Omental fat pad (tissue), 3 donors: ENCODE measurements at regions not wholly inside any gene's neighbourhood (a gene's known extent, or its start where the extent isn't known, plus 50 kb on each side); places are given as distances from the start of the nearest gene placed in this dataset.

Experiments used
- ATAC-seq: fragments of 150-250 bp; one replicate; pipeline ENCODE4 v1.9.1; 2016; ENCODE audit warnings: mild to moderate bottlenecking, moderate library complexity; ENCODE audit not compliant: low FRiP score
- DNase-seq: peaks from one replicate; pipeline ENCODE4 v3.0.0-alpha.2; 2019; ENCODE audit warnings: low spot score
- TF ChIP-seq, protein P1 (sequence below), 3 donors: fragments of 450-650 bp; IDR thresholded peaks; one replicate each; pipeline ENCODE4 v1.5.1; 2016 to 2017; ENCODE audit warnings: antibody characterized with exemption in 3 of 3, mild to moderate bottlenecking in 3 of 3, moderate library complexity in 2 of 3

DNA sequence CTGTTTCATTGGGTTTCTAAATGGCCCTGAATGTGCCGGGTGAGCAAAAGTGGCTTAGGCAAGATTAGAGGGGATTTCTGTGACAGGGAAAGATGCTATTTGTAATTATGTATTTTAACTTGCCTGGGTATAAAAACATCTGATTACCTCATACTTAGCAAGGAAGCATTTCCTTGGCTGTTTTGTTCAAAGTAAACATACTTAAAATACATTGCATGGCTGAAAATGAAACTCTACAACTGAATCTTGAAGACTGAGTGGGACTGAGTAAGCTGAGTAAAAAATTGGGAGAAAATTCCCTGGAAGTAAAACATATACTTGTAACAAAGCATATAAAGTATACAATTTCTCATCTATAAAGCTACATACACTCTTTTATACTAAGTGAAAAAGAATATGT is 197.5 kb downstream of the IRX1 start:
- ATAC-seq (no peak), DNase-seq (no peak)
- TF ChIP-seq, protein P1, sequence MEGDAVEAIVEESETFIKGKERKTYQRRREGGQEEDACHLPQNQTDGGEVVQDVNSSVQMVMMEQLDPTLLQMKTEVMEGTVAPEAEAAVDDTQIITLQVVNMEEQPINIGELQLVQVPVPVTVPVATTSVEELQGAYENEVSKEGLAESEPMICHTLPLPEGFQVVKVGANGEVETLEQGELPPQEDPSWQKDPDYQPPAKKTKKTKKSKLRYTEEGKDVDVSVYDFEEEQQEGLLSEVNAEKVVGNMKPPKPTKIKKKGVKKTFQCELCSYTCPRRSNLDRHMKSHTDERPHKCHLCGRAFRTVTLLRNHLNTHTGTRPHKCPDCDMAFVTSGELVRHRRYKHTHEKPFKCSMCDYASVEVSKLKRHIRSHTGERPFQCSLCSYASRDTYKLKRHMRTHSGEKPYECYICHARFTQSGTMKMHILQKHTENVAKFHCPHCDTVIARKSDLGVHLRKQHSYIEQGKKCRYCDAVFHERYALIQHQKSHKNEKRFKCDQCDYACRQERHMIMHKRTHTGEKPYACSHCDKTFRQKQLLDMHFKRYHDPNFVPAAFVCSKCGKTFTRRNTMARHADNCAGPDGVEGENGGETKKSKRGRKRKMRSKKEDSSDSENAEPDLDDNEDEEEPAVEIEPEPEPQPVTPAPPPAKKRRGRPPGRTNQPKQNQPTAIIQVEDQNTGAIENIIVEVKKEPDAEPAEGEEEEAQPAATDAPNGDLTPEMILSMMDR (IDR thresholded peaks at IDR 0.05): no peak

DNA sequence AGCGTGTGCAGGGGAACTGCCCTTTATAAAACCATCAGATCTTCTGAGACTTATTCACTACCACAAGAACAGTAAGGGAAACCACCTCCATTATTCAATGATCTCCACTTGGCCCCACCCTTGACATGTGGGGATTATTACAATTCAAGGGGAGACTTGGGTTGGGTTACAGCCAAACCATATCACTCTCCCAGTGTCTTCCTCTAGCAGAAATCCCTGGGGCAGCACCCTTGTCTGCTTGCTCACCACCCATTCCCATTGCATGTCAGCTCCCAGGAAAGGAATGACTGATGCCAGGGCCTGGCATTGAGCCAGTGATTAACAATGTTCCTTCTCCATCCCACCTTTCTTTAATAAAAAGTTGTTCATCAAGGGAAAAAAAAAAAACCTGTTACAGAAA is 199.0 kb downstream of the IRX1 start:
- no peak for ATAC-seq
- no peak for DNase-seq
- TF ChIP-seq, protein P1 (IDR thresholded peaks at IDR 0.05): no peak

DNA sequence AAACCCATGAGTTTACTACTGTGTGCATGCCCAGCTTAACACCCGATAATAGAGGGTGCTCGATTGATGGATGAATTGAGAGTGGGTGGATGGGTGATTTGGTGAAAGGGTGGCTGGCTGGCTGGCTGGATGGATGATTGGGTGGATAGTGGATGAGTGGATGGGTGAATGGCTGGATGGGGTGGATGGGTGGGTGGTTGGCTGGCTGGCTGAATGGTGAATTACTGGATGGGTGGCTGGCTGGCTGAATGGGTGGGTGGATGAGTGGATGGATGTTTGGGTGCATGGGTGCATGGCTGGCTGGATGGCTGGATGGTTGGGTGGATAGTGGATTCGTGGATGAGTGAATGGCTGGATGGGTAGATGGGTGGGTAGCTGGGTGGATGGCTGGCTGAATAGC is 201.1 kb downstream of the IRX1 start:
- DNase-seq (no peak), ATAC-seq (no peak)
- TF ChIP-seq, protein P1 (IDR thresholded peaks at IDR 0.05): no peak

DNA sequence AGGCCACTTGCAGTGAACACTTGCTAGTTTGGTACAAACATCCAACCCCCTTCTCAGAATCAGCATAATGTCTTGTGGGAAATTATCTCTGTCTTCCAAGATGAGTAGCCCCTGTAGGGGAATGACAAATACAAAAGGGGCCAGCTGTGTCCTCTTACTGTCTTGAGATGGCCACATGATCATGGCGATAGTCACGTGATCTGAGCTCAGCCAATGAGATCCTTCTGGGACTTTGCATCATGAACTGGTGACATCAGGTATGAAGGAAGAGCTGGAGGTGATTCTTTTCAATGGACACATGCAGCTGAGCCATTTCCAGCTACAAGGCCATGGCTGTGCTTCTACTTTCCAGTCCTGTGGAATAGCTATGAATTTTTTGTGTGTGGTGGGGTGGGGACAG is 206.3 kb downstream of the IRX1 start:
- ATAC-seq (no peak), DNase-seq (no peak)
- TF ChIP-seq, protein P1 (IDR thresholded peaks at IDR 0.05): no peak

DNA sequence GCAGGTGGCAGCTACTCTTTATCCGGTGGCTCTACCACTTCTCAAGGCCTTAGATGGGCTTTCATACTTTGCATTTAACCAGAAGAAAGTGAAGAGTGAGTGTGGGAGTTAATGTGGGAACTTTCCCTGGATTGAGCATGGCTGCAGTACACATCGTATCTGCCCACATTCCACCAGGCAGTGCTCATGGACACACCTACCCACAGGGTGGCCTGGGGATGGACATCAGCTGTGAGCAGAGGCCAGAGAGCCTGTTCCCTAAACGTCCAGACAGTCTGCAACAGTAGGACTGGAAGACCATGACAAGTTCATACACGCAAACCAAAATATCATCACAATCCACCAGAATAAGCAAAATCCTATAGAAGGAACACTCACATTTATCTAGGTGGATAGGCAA is 213.8 kb downstream of the IRX1 start:
- DNase-seq: no peak
- TF ChIP-seq, protein P1 (IDR thresholded peaks at IDR 0.05): no peak
- ATAC-seq: no peak

DNA sequence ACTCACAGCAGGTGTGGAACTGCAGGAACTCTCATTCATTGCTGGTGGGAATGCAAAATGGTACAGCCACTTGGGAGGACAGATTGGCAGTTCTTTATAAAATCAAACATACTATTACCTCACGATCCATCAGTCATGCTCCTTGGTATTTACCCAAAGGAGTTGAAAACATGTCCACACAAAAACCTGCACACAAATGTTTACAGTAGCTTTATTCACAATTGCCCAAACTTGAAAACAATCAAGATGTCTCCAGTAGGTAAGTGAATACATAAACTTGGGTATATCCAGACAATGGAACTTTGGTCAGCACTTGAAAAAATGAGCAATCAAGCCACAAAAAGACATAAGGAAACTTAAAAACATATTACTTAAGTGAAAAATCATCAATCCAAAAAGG is 215.5 kb downstream of the IRX1 start:
- ATAC-seq (no peak), DNase-seq (no peak)
- TF ChIP-seq, protein P1 (IDR thresholded peaks at IDR 0.05): no peak

DNA sequence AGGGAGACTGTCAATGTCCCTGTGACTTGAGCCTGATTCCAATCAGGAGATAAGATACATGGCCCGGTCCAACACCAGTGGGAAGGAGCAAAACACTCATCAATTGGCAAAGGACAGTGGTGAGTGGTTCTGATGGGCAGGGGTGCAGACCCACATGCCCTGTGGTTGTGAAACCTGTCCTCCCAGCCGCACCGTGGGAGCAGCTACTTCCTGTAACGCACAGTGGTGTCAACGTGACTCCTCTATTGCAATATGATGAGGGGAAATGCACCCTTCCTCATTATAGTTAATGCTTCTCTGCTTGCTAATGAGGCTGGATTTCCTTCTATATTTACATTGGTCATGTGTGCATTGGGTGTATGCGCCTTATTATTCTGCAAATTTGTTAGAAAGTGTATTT is 223.0 kb downstream of the IRX1 start:
- TF ChIP-seq, protein P1 (IDR thresholded peaks at IDR 0.05): no peak
- ATAC-seq: no peak
- DNase-seq: no peak
